GM18508 (cell line): ENCODE measurements at regions not wholly inside any gene's neighbourhood (a gene's known extent, or its start where the extent isn't known, plus 50 kb on each side); places are given as distances from the start of the nearest gene placed in this dataset.
"Not testable (repeated sequence)": the region's sequence is repeated elsewhere in the genome, so short reads cannot be mapped to it uniquely, and the experiment has no call there.

Source experiments
- ATAC-seq: cut with Tn5 transposase; IDR thresholded peaks from one replicate; pipeline ENCODE4 v1.9.1; 2021; ENCODE audit warnings: moderate number of reproducible peaks; ENCODE audit not compliant: insufficient read depth, unreplicated experiment

- ATAC-seq = no peak
Measured at GRCh38 chrX:150050387-150050786, 112.1 kb upstream of the EOLA2 start.

DNA sequence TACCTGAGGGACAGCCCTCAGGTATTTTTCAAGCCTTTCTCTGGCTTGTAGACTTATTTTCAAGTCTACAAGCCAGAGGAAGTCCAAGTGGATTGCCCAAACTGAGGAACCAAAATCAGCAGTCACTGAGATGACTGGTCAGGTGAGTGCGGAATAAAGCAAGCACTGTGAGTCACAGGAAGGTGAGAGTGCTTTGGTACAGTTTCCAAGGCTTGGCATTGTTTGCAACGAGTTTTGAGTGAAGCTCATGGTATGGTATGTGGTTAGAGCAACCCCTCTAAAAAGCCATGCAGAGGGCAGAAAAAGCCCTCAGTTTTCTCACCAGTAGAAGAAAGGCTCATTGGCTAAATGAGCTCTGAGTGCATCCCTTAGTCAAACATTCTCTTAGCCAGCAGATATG lies 112.8 kb upstream of the EOLA2 start:
- no peak for ATAC-seq

- ATAC-seq = no peak
Measured at GRCh38 chrX:150052226-150052625, 113.9 kb upstream of the EOLA2 start.

DNA sequence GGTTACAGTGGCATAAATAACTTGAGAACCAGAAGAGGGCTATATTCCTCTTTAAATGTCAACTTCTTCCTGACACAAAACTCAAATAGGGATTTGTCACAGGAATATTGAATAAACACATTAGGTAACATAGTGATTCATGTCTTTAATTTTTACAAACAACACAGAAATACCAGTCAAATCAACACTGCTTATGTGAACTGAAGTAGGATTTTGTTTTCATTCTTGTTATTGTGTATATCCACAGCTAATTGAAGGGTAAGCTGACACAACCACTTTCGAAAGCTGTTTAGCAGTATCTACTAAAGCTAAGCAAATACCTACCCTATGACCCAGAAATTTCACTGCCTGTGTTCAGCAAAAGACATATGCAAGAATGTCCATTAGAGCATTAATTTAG lies 120.4 kb upstream of the EOLA2 start:
- ATAC-seq = no peak

GRCh38 chrX:150060406-150060805 lies 122.1 kb upstream of the EOLA2 start:
- no peak for ATAC-seq

DNA sequence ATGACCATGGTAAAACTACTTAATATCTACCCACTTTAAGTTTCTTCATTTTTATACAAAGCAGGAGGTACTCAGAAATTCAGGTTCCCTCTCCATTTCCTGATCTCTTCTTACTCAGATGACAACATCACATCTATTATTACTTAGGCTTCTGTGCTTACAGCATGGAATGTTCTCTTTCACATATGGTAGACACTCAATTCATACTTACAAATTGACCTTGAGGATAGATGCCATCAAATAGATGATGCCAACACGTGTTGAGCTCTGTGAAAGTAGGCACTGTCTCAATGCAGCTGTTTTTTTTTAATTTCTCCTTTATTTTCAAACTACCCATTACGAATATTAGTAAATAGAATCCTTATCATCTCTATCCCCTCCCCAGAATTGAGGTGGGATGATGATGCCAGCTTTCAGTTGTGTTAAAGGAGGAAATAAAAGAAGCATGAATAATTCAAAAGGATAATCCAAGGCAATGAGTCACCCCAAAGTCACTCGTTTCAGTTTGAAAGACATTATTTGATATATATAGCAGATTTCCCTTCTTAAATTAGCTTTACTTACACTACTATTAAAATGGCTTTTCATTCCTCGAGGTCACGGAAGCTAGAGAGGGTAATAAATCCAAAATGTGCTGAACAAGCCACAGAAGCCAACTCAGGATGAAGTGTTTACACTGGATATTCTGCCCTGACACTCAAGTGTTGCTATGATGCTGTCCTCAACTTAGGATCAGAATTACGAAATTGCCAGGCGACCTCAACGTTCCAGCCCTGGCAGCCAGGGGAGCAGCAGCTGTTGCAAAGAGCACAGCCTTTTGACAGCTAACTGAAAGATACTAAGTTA lies 124.2 kb upstream of the EOLA2 start:
- ATAC-seq = no peak

DNA sequence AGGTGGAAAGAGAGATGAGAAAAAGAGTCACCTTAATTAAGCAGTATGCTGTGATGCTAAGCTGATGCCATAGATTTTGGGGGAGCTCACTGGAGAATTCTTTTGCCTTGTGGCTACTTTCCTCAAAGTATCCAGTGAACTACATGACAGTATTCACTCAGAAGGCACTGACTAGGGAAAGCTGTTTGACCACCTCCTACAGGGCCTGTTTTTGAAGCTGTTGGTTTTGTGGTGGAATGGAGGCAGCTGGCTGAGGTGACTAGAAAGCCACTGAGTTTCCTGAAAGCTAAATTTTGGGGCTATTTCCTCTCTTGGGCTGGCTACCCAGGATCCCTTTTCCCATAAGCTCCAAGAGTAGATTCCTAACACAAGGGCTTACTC lies 124.8 kb upstream of the EOLA2 start:
- no peak for ATAC-seq

DNA sequence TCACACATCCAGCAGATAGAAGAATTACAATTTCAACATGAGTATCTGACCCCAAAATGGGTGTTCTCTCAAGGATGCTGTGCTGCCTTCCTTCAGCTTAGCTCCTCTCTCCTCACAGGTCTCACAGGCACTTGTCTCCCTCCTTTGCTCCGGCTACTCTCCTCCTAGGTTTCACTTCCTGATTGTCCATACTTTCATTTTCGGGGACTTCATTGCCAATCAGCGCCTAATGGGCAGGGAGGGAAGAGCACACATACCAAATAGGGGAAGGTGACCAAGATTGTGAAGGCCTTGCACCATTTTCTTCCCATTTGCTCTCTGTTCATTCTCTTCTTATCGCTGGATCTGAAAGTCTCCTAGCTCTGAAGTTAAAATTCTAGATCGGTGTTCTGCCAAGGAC lies 125.4 kb upstream of the EOLA2 start:
- ATAC-seq = no peak

- no peak for ATAC-seq
Measured at GRCh38 chrX:150074175-150074574, 135.9 kb upstream of the EOLA2 start.

- ATAC-seq = no peak
Measured at GRCh38 chrX:150080497-150080896, 142.2 kb upstream of the EOLA2 start.

DNA sequence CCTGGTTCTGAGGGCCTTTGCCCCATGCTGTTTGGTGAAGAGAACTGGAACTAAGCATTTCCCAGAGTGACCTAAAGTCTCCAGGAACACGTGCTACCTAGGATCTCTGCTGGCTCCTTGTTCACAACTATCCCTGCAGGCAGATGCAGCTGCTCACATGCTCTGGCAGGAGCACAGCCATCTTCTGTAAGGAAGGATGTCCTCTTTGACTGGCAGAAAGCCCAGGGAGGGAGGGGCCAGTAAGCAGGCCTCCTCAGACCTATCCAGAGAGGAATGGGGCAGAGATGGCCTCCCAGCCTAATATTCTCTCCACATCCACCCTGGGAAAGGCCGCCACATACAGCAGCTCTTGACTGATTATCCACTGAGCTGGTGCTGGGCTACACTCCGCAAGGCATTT lies 142.8 kb upstream of the EOLA2 start:
- no peak for ATAC-seq

DNA sequence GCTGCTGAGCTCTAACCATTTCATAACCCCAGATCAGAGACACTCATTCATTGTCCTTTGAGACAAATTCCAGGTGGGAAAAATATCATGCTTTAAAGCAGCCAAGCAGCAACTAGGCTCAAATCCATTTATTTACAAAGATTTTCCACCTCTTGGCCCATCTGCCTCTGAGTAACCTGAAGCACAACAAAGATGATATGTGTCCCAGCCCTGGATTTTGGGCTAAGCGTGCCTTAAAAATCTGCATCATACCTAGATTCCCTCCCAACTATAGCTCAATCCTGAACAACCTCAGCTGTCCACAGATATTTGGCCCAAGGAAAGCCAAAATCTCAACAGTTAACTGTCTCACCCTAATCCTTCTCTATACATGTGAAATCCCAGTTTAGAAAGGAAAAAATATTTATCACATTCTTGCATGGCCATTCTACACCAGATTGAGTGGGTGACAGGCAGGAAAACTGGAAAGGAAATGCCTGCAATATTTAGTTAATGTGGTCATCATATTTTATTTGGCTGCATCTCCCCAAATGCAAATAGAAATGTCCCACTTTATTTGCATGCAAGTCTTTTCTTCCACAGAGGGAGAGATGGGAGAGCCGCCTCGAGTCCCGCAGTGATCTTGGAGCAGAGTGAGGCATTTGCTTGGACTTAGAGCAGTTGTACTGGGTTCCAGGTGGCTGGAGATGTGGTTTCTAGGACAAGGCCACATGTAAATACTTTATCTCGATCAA lies 146.4 kb upstream of the EOLA2 start:
- no peak for ATAC-seq

DNA sequence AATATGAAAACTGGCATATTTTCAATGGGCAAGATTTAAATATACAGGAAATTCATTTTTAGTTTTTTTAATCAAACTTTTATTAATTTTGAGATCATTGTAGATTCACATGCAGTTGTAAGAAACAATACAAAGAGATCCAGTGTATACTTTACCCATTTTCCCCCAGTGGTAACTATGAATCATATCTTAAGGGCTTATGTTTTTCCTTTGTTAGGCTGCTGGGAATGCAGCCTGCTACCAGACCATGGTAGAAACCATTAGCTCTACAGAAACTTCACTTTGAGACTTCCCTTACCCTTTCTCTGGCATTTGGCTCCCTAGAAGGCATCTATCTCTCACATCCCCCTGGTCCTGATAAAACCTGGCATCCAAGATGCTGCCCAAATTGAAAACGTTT lies 147.6 kb upstream of the EOLA2 start:
- no peak for ATAC-seq

GRCh38 chrX:150086371-150086770 lies 148.1 kb upstream of the EOLA2 start:
- no peak for ATAC-seq

- ATAC-seq = no peak
Measured at GRCh38 chrX:150087612-150088011, 149.3 kb upstream of the EOLA2 start.

DNA sequence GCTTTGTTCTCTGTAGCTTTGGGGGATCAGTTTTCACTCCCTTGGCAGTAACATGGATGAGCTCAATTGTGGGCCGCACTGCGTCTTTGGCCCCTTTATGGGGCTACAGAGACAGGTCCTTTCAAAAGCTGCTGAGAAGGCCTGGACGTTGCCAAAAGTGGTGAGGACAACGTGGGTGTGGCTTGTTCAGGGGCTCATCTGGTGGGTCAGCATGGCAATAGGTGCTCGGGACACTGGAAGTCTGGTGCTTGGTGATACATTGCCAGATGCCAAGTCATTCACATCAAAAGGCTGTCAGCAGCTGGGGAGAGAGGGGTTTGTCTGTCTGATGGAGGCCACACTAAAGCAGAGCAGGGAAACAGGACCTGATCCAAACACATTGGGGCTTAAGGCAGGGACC lies 149.8 kb upstream of the EOLA2 start:
- ATAC-seq = no peak

DNA sequence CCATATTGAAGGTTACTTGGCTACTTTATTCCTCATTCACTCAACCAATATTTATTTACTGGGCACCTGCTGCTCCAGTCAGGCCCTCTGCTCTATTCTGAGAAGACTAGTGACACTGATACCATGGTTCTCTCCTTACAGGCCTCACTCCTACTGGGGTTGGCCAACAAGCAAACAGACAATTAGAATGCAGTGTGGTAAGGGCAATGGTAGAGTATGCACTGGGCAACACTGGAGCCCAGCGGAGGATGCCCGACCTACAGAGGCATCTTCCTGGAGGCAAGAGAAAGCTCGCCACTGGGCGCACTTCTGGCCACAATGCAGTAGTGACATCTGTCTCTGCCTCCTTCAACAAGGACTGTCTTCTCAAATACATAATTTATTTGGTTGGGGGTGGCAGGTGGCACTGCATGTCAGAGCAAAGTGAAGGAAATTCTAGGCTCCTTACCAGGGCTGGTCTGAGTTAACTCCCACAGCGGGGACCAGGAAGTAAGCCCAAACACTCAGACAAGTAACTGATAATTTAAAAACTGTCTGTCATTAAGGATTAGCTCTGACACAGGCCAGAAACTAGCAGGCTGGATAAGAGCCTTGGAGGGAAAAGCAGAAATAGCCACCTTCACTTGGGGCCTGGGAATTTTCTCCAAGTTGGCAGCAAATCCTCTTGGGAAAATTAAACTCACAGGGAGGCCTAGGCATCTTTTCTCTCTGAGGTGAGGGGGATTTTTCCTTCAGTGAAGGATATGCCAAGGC lies 150.7 kb upstream of the EOLA2 start:
- ATAC-seq = no peak

DNA sequence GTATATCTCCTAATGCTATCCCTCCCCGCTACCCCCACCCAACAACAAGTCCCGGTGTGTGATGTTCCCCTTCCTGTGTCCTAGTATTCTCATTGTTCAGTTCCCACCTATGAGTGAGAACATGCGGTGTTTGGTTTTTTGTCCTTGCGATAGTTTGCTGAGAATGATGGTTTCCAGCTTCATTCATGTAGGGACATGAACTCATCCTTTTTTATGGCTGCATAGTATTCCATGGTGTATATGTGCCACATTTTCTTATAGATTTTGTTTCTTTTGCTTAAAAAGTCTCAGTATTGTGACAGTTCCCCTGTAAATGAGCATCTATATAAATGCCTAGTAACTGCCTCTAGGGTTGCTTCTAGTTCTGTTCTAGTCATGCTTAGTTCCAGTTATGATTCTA lies 153.0 kb upstream of the EOLA2 start:
- not testable (repeated sequence) for ATAC-seq

DNA sequence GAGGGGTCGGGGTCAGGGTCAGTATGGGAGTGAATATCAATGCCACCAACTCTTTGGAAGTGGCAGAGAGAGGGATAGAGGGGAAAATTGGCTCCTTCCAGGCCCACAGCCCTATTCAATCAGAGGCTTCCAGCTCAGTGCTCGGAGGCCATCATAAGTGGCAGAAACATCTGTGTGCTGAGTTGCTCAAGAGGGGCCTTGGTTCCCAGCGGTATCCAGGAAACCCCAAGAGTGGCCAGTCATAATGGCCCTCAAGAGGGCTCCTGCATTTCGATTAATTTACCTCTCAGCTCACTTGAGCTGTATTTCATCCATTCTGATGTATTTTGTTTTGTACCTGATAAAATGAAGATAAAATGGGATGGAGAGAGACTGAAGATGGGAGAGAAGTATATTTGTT lies 154.3 kb upstream of the EOLA2 start:
- ATAC-seq = no peak

DNA sequence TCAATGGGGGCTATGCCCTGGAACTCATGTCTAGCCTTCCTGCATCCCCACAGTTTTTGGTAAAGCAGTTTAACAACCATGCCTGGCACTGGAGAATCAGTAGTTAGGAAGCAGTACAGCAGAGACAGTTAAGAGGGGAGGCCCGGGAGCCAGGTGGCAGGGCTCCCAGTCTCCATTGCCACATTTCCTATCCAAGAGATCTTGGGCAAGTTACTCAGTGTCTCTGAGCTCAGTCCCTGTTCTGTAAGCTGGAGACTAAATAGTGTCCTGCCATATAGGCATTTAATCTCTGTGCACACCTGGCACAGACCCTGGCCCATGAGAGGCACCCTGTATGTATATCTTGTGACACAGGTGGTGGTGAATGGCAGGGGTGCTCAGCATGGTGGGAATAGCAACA lies 156.1 kb upstream of the EOLA2 start:
- no peak for ATAC-seq

- ATAC-seq = no peak
Measured at GRCh38 chrX:150094996-150095395, 156.7 kb upstream of the EOLA2 start.
